ENCODE measurements at regions not wholly inside any gene's neighbourhood (a gene's known extent, or its start where the extent isn't known, plus 50 kb on each side); places are given as distances from the start of the nearest gene placed in this dataset.

DNA sequence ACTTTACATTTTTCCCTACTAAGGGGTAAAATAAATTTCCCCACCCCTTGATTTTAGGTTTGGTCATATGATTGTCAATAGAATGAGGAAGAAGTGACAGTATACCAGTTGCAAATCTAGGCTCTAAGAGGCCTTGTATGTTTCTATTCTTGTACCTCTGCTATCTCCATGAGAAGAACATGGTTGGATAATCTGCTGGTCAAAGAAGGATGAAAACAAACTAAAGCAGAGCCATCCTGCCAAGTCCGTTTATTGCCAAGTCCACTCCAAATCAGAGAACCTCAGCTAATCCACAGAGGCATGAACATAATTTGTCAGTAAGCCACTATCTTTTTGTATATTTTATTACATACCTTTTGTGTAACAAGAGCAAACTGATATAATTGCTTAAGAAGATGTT is 98.0 kb downstream of the CRPPA start:
- TF ChIP-seq, protein P1, sequence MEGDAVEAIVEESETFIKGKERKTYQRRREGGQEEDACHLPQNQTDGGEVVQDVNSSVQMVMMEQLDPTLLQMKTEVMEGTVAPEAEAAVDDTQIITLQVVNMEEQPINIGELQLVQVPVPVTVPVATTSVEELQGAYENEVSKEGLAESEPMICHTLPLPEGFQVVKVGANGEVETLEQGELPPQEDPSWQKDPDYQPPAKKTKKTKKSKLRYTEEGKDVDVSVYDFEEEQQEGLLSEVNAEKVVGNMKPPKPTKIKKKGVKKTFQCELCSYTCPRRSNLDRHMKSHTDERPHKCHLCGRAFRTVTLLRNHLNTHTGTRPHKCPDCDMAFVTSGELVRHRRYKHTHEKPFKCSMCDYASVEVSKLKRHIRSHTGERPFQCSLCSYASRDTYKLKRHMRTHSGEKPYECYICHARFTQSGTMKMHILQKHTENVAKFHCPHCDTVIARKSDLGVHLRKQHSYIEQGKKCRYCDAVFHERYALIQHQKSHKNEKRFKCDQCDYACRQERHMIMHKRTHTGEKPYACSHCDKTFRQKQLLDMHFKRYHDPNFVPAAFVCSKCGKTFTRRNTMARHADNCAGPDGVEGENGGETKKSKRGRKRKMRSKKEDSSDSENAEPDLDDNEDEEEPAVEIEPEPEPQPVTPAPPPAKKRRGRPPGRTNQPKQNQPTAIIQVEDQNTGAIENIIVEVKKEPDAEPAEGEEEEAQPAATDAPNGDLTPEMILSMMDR (IDR thresholded peaks at IDR 0.05; ENCODE audit: insufficient read depth, low read depth, low read length): no peak
- TF ChIP-seq EZH2 (IDR thresholded peaks at IDR 0.05; ENCODE audit: insufficient read depth, low read length): no peak

Data from astrocyte (in vitro differentiated cells and primary cell).